ENCODE measurements at regions not wholly inside any gene's neighbourhood (a gene's known extent, or its start where the extent isn't known, plus 50 kb on each side); places are given as distances from the start of the nearest gene placed in this dataset.
A peak's percentile ranks its signal among the peaks of the same experiment; 100 is the strongest.
"Not testable (repeated sequence)": the region's sequence is repeated elsewhere in the genome, so short reads cannot be mapped to it uniquely, and the experiment has no call there.

GRCh38 chr3:32632533-32633265, 52.3 kb upstream of the CNOT10 start:
- Mint-ChIP-seq H3K4me1 (ENCODE audit: low read depth) (no peaks in the 10 kb centered on the region), H3K27ac (no peak overlapping the region), H3K9me3 (no peaks in the 10 kb centered on the region), H3K4me3 (no peak overlapping the region), H3K27me3 (ENCODE audit: low read depth) (no peaks in the 10 kb centered on the region), H3K36me3 (ENCODE audit: insufficient read depth in 2 of 2) (no peaks in the 10 kb centered on the region)
- no peak for ATAC-seq (replicated peaks in 1 of 2)
- no peak for DNase-seq

- H3K4me1 Mint-ChIP-seq (ENCODE audit: low read depth): no peaks in the 10 kb centered on the region
- H3K27ac Mint-ChIP-seq: no peak overlapping the region
- no peak for DNase-seq
- H3K4me3 Mint-ChIP-seq: no peak overlapping the region
- no peaks in the 10 kb centered on the region for H3K36me3 Mint-ChIP-seq (ENCODE audit: insufficient read depth in 2 of 2)
- H3K27me3 Mint-ChIP-seq (ENCODE audit: low read depth): peaks cover 5% of the 10 kb centered on the region
- no peak for ATAC-seq (replicated peaks in 1 of 2)
- H3K9me3 Mint-ChIP-seq: no peaks in the 10 kb centered on the region
These were observed 54.7 kb upstream of the CNOT10 start for GRCh38 chr3:32630266-32630665.

GRCh38 chr3:32626631-32627030, 56.0 kb upstream of the DYNC1LI1 start:
- Mint-ChIP-seq H3K27me3 (ENCODE audit: low read depth) (peaks cover 11% of the 10 kb centered on the region), H3K9me3 (no peaks in the 10 kb centered on the region), H3K4me1 (ENCODE audit: low read depth) (no peaks in the 10 kb centered on the region), H3K4me3 (no peak overlapping the region), H3K27ac (no peak overlapping the region), H3K36me3 (ENCODE audit: insufficient read depth in 2 of 2) (no peaks in the 10 kb centered on the region)
- no peak for ATAC-seq (replicated peaks in 1 of 2)
- no peak for DNase-seq

- not testable (repeated sequence) for H3K36me3 Mint-ChIP-seq (ENCODE audit: insufficient read depth in 2 of 2); H3K4me1 Mint-ChIP-seq (ENCODE audit: low read depth); H3K27ac Mint-ChIP-seq; H3K9me3 Mint-ChIP-seq; ATAC-seq (replicated peaks in 1 of 2)
- peak overlapping the region in 1 of 2 donors; percentile 56 for H3K4me3 Mint-ChIP-seq
- DNase-seq: peak in 1 of 2 donors; percentile 2
- peaks cover 11% of the 10 kb centered on the region for H3K27me3 Mint-ChIP-seq (ENCODE audit: low read depth)
These were observed 55.0 kb upstream of the DYNC1LI1 start for GRCh38 chr3:32625543-32626176.

- DNase-seq (no peak), ATAC-seq (replicated peaks in 1 of 2) (no peak)
- Mint-ChIP-seq H3K9me3 (no peaks in the 10 kb centered on the region), H3K27me3 (ENCODE audit: low read depth) (peaks cover 11% of the 10 kb centered on the region), H3K36me3 (ENCODE audit: insufficient read depth in 2 of 2) (peaks cover 0 to 3% of the 10 kb centered on the region in 2 donors), H3K27ac (no peak overlapping the region), H3K4me1 (ENCODE audit: low read depth) (no peaks in the 10 kb centered on the region), H3K4me3 (no peak overlapping the region)
These were observed 52.9 kb upstream of the DYNC1LI1 start for GRCh38 chr3:32623532-32623931.

- peaks cover 6% of the 10 kb centered on the region for H3K27me3 Mint-ChIP-seq (ENCODE audit: low read depth)
- no peaks in the 10 kb centered on the region for H3K9me3 Mint-ChIP-seq
- H3K4me1 Mint-ChIP-seq (ENCODE audit: low read depth): no peaks in the 10 kb centered on the region
- H3K36me3 Mint-ChIP-seq (ENCODE audit: insufficient read depth in 2 of 2): peaks cover 0 to 3% of the 10 kb centered on the region in 2 donors
- ATAC-seq (replicated peaks in 1 of 2) (no peak), DNase-seq (no peak)
- no peak overlapping the region for H3K27ac Mint-ChIP-seq
- H3K4me3 Mint-ChIP-seq: no peak overlapping the region
These were observed 50.8 kb upstream of the DYNC1LI1 start for GRCh38 chr3:32621466-32621865.

GRCh38 chr3:32620611-32621310, 50.1 kb upstream of the DYNC1LI1 start:
- ATAC-seq (replicated peaks in 1 of 2): no peak
- Mint-ChIP-seq H3K4me1 (ENCODE audit: low read depth) (no peaks in the 10 kb centered on the region), H3K27ac (no peak overlapping the region), H3K4me3 (no peak overlapping the region), H3K36me3 (ENCODE audit: insufficient read depth in 2 of 2) (peaks cover 0 to 3% of the 10 kb centered on the region in 2 donors), H3K9me3 (no peaks in the 10 kb centered on the region), H3K27me3 (ENCODE audit: low read depth) (peaks cover 6% of the 10 kb centered on the region)
- DNase-seq: no peak
